Stimulated activated CD4-positive, alpha-beta T cell treated with anti-CD3 and anti-CD28 coated beads, Interleukin-4, amount 100 ng/mL, for 1 hour (primary cell): ENCODE measurements at regions not wholly inside any gene's neighbourhood (a gene's known extent, or its start where the extent isn't known, plus 50 kb on each side); places are given as distances from the start of the nearest gene placed in this dataset.
"Not testable (repeated sequence)": the region's sequence is repeated elsewhere in the genome, so short reads cannot be mapped to it uniquely, and the experiment has no call there.

ENCODE experiments used
- DNase-seq: peaks from one replicate; pipeline ENCODE4 v3.0.0-alpha.2; 2020

- no peak for DNase-seq
Measured at GRCh38 chrX:9390121-9390520, 74.7 kb upstream of the TBL1X start.

- DNase-seq, result no peak
Measured at GRCh38 chrX:9390693-9391368, 74.0 kb upstream of the TBL1X start.

GRCh38 chrX:9392445-9392844, 72.4 kb upstream of the TBL1X start:
- no peak for DNase-seq

- no peak for DNase-seq
Measured at GRCh38 chrX:9393571-9393970, 71.3 kb upstream of the TBL1X start.

- DNase-seq, result no peak
Measured at GRCh38 chrX:9394212-9394611, 70.6 kb upstream of the TBL1X start.

GRCh38 chrX:9396930-9397329, 67.9 kb upstream of the TBL1X start:
- no peak for DNase-seq

GRCh38 chrX:9401051-9401450, 63.8 kb upstream of the TBL1X start:
- DNase-seq, result no peak

- DNase-seq, result no peak
Measured at GRCh38 chrX:9403374-9403773, 61.5 kb upstream of the TBL1X start.

- not testable (repeated sequence) for DNase-seq
Measured at GRCh38 chrX:9405635-9406034, 59.2 kb upstream of the TBL1X start.

- not testable (repeated sequence) for DNase-seq
Measured at GRCh38 chrX:9410889-9411288, 54.0 kb upstream of the TBL1X start.

- DNase-seq, result not testable (repeated sequence)
Measured at GRCh38 chrX:9411682-9412081, 53.2 kb upstream of the TBL1X start.

GRCh38 chrX:9414416-9414815, 50.4 kb upstream of the TBL1X start:
- DNase-seq, result no peak
